HG03460 (cell line): ENCODE measurements at regions not wholly inside any gene's neighbourhood (a gene's known extent, or its start where the extent isn't known, plus 50 kb on each side); places are given as distances from the start of the nearest gene placed in this dataset.

ENCODE experiments used
- ATAC-seq: cut with Tn5 transposase; IDR thresholded peaks from one replicate; pipeline ENCODE4 v1.9.1; 2021; ENCODE audit not compliant: unreplicated experiment

- no peak for ATAC-seq
These were observed 521.3 kb upstream of the JARID2 start for GRCh38 chr6:14724549-14724948.

- ATAC-seq, result no peak
These were observed 518.9 kb upstream of the JARID2 start for GRCh38 chr6:14726816-14727493.

DNA sequence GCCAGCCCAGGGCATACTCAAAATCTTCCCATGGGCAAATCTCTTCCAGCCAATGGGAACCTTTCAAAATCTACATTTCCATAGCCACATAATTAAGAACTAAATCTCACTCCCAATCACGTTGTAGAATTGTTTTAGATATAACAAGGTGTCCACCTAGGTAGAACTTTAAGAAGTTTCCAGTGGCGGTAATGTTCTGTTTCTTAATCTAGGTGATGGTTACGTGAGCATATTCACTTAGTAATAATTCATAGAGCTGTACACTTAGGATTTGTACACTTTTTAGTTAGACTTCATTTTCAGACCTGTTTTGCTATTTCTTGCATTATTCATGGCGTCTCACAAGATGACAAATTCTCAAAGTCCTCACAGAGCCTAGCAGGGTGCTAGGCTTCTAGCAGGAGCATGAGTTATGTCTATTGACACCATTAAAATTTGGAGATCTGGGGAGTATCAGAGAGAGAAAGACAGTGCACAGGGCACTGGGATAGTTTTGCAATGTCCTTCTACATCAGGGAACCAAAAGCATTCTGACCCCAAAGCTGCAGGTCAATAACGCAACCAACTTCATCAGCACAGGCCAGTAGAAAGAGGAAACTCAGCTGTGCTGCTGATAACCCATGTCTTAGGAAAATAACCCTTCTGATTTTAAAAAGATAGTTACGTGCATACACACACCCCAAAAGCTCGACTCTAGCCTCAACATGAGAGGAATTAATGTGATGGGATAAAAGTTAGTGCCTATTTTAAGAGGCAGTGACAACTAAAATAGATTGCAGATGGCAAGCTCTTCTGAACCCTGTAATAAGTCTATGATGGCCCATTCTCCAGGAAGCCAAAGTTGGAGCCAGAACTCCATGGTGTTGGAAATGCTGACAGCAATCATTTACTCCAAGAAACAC is 518.1 kb upstream of the JARID2 start:
- no peak for ATAC-seq

DNA sequence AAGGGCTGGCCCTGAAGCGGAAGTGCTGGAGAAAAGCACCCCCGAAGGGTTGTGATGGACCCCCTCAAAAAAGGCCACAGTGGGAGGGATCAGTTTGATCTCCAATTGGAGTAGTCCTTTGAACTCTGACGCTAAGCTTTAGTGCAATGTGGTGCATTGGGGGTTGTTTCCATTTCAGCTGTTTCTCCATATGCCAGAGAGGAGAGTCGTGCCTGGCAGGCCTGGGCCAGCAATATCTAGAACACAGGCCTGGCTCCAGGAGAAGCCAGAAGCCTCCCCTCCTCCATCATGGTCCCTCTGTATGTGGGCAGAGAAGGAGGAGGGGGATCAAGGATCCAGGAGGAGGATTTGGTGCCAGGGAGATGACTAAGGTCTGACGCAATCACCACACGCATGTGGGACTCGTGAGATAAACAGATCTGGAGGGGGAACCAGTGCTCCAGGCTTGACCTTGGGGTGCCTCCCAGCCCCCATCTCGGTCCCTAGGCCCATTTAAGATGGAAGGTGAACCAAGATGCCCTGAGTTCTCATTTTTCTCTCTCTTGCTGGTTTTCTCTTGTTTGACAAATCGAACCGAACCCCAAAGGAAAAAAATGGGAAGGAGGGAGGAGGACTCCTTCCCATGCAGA is 517.4 kb upstream of the JARID2 start:
- ATAC-seq, result no peak

DNA sequence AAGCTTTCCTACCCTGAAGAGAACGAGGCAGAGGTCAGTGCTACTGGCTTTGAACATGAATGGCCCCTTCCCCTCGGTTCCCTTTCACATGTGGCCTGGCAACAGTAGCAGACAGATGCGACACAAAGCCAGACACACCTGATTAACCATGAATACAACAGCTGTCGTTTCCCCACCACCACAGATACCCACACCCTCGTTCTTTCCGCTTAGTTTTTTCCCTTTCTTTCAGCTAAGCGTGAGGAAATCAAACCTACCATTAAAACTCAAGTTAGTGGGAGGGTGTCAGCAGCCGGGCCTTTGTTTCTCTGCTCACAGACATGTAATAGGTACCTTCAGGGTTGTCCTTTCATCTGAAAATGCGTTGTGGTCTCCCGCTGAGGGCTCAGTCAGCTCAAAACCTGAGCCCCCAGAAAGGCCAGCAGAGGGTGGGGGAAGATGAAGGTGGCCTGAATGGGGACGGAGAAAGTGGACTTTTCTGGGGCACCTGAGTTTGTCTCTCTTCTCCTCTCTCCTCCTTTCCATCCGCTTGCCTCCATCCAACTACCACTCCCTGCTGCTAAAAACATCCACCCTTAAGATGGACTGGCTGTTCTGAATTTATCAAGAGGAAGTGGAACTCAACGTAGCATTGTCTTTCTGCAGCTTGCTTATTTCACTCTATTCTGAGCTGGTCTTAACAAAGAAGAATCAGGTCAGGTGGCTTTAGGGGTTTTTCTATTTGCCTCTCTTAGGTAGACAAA is 516.6 kb upstream of the JARID2 start:
- peak; percentile 56 for ATAC-seq

GRCh38 chr6:14730654-14731053 is 515.2 kb upstream of the JARID2 start:
- no peak for ATAC-seq

GRCh38 chr6:14731611-14732010 is 514.3 kb upstream of the JARID2 start:
- ATAC-seq, result no peak

- no peak for ATAC-seq
These were observed 513.5 kb upstream of the JARID2 start for GRCh38 chr6:14732226-14732843.

GRCh38 chr6:14732844-14733757 is 512.8 kb upstream of the JARID2 start:
- ATAC-seq, result no peak

GRCh38 chr6:14734052-14734415 is 511.8 kb upstream of the JARID2 start:
- ATAC-seq, result no peak

GRCh38 chr6:14734416-14735340 is 511.2 kb upstream of the JARID2 start:
- ATAC-seq, result peak; percentile 86

DNA sequence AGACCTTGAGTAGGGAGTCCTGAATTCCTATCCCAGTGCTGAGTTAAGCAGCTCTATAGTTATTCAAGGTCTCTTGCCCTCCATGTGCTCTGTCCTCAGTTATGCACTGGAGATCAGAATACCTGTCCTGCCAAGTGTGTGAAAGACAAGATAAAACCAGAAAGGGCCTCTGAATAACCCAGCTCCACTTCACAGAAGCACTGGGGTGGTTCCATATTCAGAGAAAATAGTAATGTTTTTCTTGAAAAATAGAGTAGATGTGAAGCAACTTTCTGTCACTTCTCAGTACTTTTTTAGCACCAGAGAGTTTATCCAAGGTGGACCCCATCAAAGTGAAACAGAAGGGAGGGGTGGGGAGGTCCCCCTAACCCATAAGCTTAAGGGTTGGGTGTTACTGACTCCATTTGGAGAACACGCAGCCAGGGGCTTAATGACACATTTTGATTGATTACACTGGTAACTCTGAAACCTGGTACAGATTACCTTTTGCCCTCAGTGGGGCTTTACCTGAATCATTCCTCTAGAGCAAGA is 509.8 kb upstream of the JARID2 start:
- no peak for ATAC-seq

DNA sequence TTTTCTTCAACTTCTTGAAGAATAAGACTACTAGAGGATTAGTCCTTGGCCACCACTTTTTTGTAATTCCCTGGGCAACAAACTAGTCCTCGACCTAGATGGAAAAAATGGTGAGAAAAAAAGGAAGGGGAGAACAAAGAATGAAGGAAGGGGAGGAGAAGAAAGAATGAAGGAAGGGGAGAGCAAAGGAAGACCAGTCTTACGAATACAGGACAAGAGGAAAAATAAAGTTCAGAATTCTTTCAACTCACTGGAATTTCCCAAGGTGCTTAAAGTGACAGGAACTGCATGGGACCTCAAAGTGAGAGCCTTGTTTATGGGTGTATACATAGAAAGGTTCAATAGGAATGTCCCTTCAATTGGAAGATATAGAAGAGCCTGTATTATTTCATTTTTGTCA is 509.3 kb upstream of the JARID2 start:
- no peak for ATAC-seq

GRCh38 chr6:14738497-14738896 is 507.4 kb upstream of the JARID2 start:
- no peak for ATAC-seq

DNA sequence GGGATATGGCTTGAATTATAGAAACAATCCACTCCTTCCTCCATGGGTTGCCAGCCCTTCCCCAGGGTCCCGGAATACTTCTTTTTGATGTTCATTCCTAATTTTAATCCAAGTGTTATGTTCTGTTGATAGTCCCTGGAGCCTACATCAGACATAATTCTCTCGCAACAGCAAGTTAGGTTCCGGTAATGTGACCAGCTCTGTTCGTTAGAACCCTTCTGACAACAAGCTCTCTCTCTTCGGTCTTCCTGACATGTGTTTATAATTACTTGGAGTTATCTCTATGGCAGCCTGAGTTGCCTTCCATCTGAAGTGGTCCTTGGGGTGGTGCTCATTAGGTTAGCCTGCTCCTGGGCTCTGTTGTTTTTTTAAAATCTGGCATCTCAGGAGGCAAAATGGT is 506.9 kb upstream of the JARID2 start:
- no peak for ATAC-seq

DNA sequence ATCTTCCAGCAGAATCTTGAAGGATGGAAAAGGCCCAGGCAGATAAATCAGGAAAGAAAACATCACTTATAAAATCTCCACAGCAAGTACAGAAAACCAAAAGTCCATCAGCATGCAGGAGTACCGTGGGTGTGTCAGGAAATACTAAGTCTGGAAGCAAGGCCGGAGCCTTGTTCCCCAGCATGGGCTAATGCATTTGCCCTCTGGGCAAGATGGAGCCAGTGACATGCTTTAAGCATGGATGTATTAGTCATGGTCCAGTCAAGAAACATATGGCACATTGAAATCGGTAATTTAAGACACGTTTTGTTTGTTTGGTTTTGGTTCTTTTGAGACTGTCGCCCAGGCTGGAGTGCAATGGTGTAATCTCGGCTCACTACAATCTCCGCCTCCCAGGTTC is 506.0 kb upstream of the JARID2 start:
- no peak for ATAC-seq

DNA sequence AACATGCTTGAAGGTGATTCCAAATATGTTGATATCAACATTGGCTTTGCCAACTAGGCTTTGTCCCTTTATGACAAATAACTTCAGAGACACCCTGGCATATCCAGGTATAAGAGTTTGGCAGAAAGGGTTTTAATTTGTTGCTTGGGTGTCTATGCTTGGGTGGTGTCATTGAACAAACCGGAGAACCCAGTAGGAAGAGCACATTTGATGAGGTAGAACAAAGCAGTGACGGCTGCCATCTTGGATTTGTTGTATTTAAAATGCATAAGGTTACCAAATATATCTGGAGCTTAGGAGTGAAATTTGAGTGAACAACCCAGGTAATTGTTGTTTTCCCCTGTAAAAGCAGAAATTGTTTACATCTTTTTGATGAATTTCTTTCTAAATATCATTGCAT is 503.7 kb upstream of the JARID2 start:
- no peak for ATAC-seq

DNA sequence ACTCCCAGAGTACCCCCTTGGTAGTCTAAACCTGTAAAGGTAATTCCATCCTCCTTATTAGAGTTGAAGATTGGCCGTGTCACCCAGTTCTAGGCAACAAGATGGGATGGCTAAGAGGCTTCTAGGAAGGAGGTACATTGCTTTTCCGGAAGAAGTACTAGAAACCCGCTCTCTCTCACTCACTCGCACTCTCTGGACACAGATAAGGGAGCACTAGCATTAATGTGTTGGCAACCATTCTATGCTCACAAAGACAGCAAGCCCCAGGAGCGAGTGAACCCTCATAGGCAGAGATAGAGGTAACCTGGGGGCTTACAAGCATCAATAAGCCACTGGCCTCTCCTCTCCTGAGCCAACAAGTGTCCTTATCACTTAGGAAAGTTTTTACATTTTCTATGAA is 503.2 kb upstream of the JARID2 start:
- no peak for ATAC-seq

DNA sequence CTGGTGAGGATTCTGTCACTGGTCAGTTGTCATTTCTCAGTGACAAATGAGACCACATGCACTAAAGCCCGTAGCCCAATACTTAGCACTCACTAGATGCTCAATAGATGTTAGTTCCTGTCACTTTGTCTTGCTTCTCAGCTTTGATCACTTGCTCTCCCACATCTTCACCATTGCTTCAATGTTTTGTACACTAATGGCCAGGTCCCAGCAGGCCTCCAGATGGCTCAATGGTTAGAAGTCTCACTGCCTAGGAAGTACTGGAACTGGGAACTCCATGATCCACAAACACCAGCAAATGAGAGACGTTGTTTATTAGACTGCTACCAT is 502.8 kb upstream of the JARID2 start:
- no peak for ATAC-seq
